ENCODE measurements at regions not wholly inside any gene's neighbourhood (a gene's known extent, or its start where the extent isn't known, plus 50 kb on each side); places are given as distances from the start of the nearest gene placed in this dataset.

GRCh38 chr18:65477455-65477854 is 273.4 kb upstream of the CDH7 start:
- DNase-seq = peak; percentile 77
- 22% methylated on average over 3 of the region's 3 CpGs for WGBS (ENCODE audit: insufficient coverage)
- Histone ChIP-seq H3K4me3 (ENCODE audit: low read length) (no peak overlapping the region), H3K36me3 (ENCODE audit: control insufficient read depth, insufficient read depth, low read length) (no peaks in the 10 kb centered on the region), H3K27ac (ENCODE audit: low read length) (no peak overlapping the region), H3K4me1 (ENCODE audit: control insufficient read depth, insufficient read depth, low read length) (no peaks in the 10 kb centered on the region), H3K9me3 (replicated peaks; ENCODE audit: control insufficient read depth, low read depth, low read length) (no peaks in the 10 kb centered on the region), H3K27me3 (ENCODE audit: control insufficient read depth, insufficient read depth, low read length) (no peaks in the 10 kb centered on the region)

- no peaks in the 10 kb centered on the region for H3K9me3 ChIP-seq (replicated peaks; ENCODE audit: control insufficient read depth, low read depth, low read length)
- no peak overlapping the region for H3K27ac ChIP-seq (ENCODE audit: low read length)
- peak; percentile 40 for DNase-seq
- no peaks in the 10 kb centered on the region for H3K36me3 ChIP-seq (ENCODE audit: control insufficient read depth, insufficient read depth, low read length)
- H3K4me3 ChIP-seq (ENCODE audit: low read length) = no peak overlapping the region
- no peaks in the 10 kb centered on the region for H3K27me3 ChIP-seq (ENCODE audit: control insufficient read depth, insufficient read depth, low read length)
- no peaks in the 10 kb centered on the region for H3K4me1 ChIP-seq (ENCODE audit: control insufficient read depth, insufficient read depth, low read length)
- 64% methylated on average over 3 of the region's 3 CpGs for WGBS (ENCODE audit: insufficient coverage)
Measured at GRCh38 chr18:65468881-65469280, 281.9 kb upstream of the CDH7 start.

GRCh38 chr18:65464361-65464760 is 286.5 kb upstream of the CDH7 start:
- H3K36me3 ChIP-seq (ENCODE audit: control insufficient read depth, insufficient read depth, low read length) = no peaks in the 10 kb centered on the region
- no peaks in the 10 kb centered on the region for H3K4me1 ChIP-seq (ENCODE audit: control insufficient read depth, insufficient read depth, low read length)
- no peak overlapping the region for H3K4me3 ChIP-seq (ENCODE audit: low read length)
- DNase-seq = peak; percentile 81
- no peaks in the 10 kb centered on the region for H3K27me3 ChIP-seq (ENCODE audit: control insufficient read depth, insufficient read depth, low read length)
- no peaks in the 10 kb centered on the region for H3K9me3 ChIP-seq (replicated peaks; ENCODE audit: control insufficient read depth, low read depth, low read length)
- no peak overlapping the region for H3K27ac ChIP-seq (ENCODE audit: low read length)
- WGBS (ENCODE audit: insufficient coverage) = no CpG with 5 or more reads among the region's 1 CpG

- Histone ChIP-seq H3K4me3 (ENCODE audit: low read length) (no peak overlapping the region), H3K9me3 (replicated peaks; ENCODE audit: control insufficient read depth, low read depth, low read length) (no peaks in the 10 kb centered on the region), H3K27me3 (ENCODE audit: control insufficient read depth, insufficient read depth, low read length) (no peaks in the 10 kb centered on the region), H3K4me1 (ENCODE audit: control insufficient read depth, insufficient read depth, low read length) (no peaks in the 10 kb centered on the region), H3K36me3 (ENCODE audit: control insufficient read depth, insufficient read depth, low read length) (no peaks in the 10 kb centered on the region), H3K27ac (ENCODE audit: low read length) (no peak overlapping the region)
- WGBS (ENCODE audit: insufficient coverage) = no CpG with 5 or more reads among the region's 3 CpGs
- DNase-seq = no peak
Measured at GRCh38 chr18:65459741-65460140, 291.1 kb upstream of the CDH7 start.

- no peaks in the 10 kb centered on the region for H3K27me3 ChIP-seq (ENCODE audit: control insufficient read depth, insufficient read depth, low read length)
- no peak for DNase-seq
- no peak overlapping the region for H3K4me3 ChIP-seq (ENCODE audit: low read length)
- H3K9me3 ChIP-seq (replicated peaks; ENCODE audit: control insufficient read depth, low read depth, low read length) = no peaks in the 10 kb centered on the region
- H3K4me1 ChIP-seq (ENCODE audit: control insufficient read depth, insufficient read depth, low read length) = no peaks in the 10 kb centered on the region
- no CpG with 5 or more reads among the region's 1 CpG for WGBS (ENCODE audit: insufficient coverage)
- no peaks in the 10 kb centered on the region for H3K36me3 ChIP-seq (ENCODE audit: control insufficient read depth, insufficient read depth, low read length)
- no peak overlapping the region for H3K27ac ChIP-seq (ENCODE audit: low read length)
Measured at GRCh38 chr18:65458871-65459270, 291.9 kb upstream of the CDH7 start.

- Histone ChIP-seq H3K4me1 (ENCODE audit: control insufficient read depth, insufficient read depth, low read length) (no peaks in the 10 kb centered on the region), H3K27ac (ENCODE audit: low read length) (no peak overlapping the region), H3K36me3 (ENCODE audit: control insufficient read depth, insufficient read depth, low read length) (no peaks in the 10 kb centered on the region), H3K9me3 (replicated peaks; ENCODE audit: control insufficient read depth, low read depth, low read length) (no peaks in the 10 kb centered on the region), H3K4me3 (ENCODE audit: low read length) (no peak overlapping the region), H3K27me3 (ENCODE audit: control insufficient read depth, insufficient read depth, low read length) (no peaks in the 10 kb centered on the region)
- DNase-seq = peak; percentile 79
- WGBS (ENCODE audit: insufficient coverage) = 75% methylated on average over 1 of the region's 3 CpGs
Measured at GRCh38 chr18:65439188-65439587, 311.6 kb upstream of the CDH7 start.

- Histone ChIP-seq H3K27ac (ENCODE audit: low read length) (no peak overlapping the region), H3K9me3 (replicated peaks; ENCODE audit: control insufficient read depth, low read depth, low read length) (no peaks in the 10 kb centered on the region), H3K36me3 (ENCODE audit: control insufficient read depth, insufficient read depth, low read length) (no peaks in the 10 kb centered on the region), H3K4me1 (ENCODE audit: control insufficient read depth, insufficient read depth, low read length) (no peaks in the 10 kb centered on the region), H3K27me3 (ENCODE audit: control insufficient read depth, insufficient read depth, low read length) (no peaks in the 10 kb centered on the region), H3K4me3 (ENCODE audit: low read length) (no peak overlapping the region)
- no peak for DNase-seq
- 100% methylated on average over 2 of the region's 4 CpGs for WGBS (ENCODE audit: insufficient coverage)
Measured at GRCh38 chr18:65436430-65436829, 314.4 kb upstream of the CDH7 start.

- no peaks in the 10 kb centered on the region for H3K4me1 ChIP-seq (ENCODE audit: control insufficient read depth, insufficient read depth, low read length)
- no peak for DNase-seq
- H3K9me3 ChIP-seq (replicated peaks; ENCODE audit: control insufficient read depth, low read depth, low read length) = no peaks in the 10 kb centered on the region
- H3K27ac ChIP-seq (ENCODE audit: low read length) = no peak overlapping the region
- no peaks in the 10 kb centered on the region for H3K27me3 ChIP-seq (ENCODE audit: control insufficient read depth, insufficient read depth, low read length)
- H3K4me3 ChIP-seq (ENCODE audit: low read length) = no peak overlapping the region
- no peaks in the 10 kb centered on the region for H3K36me3 ChIP-seq (ENCODE audit: control insufficient read depth, insufficient read depth, low read length)
- 100% methylated on average over 1 of the region's 2 CpGs for WGBS (ENCODE audit: insufficient coverage)
Measured at GRCh38 chr18:65435534-65435933, 315.3 kb upstream of the CDH7 start.

- H3K36me3 ChIP-seq (ENCODE audit: control insufficient read depth, insufficient read depth, low read length) = no peaks in the 10 kb centered on the region
- no peak for DNase-seq
- no peak overlapping the region for H3K4me3 ChIP-seq (ENCODE audit: low read length)
- H3K9me3 ChIP-seq (replicated peaks; ENCODE audit: control insufficient read depth, low read depth, low read length) = no peaks in the 10 kb centered on the region
- no peak overlapping the region for H3K27ac ChIP-seq (ENCODE audit: low read length)
- H3K4me1 ChIP-seq (ENCODE audit: control insufficient read depth, insufficient read depth, low read length) = no peaks in the 10 kb centered on the region
- no peaks in the 10 kb centered on the region for H3K27me3 ChIP-seq (ENCODE audit: control insufficient read depth, insufficient read depth, low read length)
- 80% methylated on average over 1 of the region's 4 CpGs for WGBS (ENCODE audit: insufficient coverage)
Measured at GRCh38 chr18:65429601-65430000, 321.2 kb upstream of the CDH7 start.

GRCh38 chr18:65425366-65425765 is 325.4 kb upstream of the CDH7 start:
- Histone ChIP-seq H3K4me1 (ENCODE audit: control insufficient read depth, insufficient read depth, low read length) (no peaks in the 10 kb centered on the region), H3K36me3 (ENCODE audit: control insufficient read depth, insufficient read depth, low read length) (no peaks in the 10 kb centered on the region), H3K27ac (ENCODE audit: low read length) (no peak overlapping the region), H3K27me3 (ENCODE audit: control insufficient read depth, insufficient read depth, low read length) (no peaks in the 10 kb centered on the region), H3K4me3 (ENCODE audit: low read length) (no peak overlapping the region), H3K9me3 (replicated peaks; ENCODE audit: control insufficient read depth, low read depth, low read length) (no peaks in the 10 kb centered on the region)
- no CpG with 5 or more reads among the region's 3 CpGs for WGBS (ENCODE audit: insufficient coverage)
- no peak for DNase-seq

GRCh38 chr18:65423776-65424175 is 327.0 kb upstream of the CDH7 start:
- H3K4me3 ChIP-seq (ENCODE audit: low read length) = no peak overlapping the region
- H3K9me3 ChIP-seq (replicated peaks; ENCODE audit: control insufficient read depth, low read depth, low read length) = no peaks in the 10 kb centered on the region
- H3K27ac ChIP-seq (ENCODE audit: low read length) = no peak overlapping the region
- H3K27me3 ChIP-seq (ENCODE audit: control insufficient read depth, insufficient read depth, low read length) = no peaks in the 10 kb centered on the region
- H3K36me3 ChIP-seq (ENCODE audit: control insufficient read depth, insufficient read depth, low read length) = no peaks in the 10 kb centered on the region
- no peak for DNase-seq
- H3K4me1 ChIP-seq (ENCODE audit: control insufficient read depth, insufficient read depth, low read length) = no peaks in the 10 kb centered on the region
- WGBS (ENCODE audit: insufficient coverage) = no CpG with 5 or more reads among the region's 4 CpGs

Data from muscle of leg (tissue), 3 donors.